ENCODE measurements at regions not wholly inside any gene's neighbourhood (a gene's known extent, or its start where the extent isn't known, plus 50 kb on each side); places are given as distances from the start of the nearest gene placed in this dataset.

- TF ChIP-seq, protein P1, sequence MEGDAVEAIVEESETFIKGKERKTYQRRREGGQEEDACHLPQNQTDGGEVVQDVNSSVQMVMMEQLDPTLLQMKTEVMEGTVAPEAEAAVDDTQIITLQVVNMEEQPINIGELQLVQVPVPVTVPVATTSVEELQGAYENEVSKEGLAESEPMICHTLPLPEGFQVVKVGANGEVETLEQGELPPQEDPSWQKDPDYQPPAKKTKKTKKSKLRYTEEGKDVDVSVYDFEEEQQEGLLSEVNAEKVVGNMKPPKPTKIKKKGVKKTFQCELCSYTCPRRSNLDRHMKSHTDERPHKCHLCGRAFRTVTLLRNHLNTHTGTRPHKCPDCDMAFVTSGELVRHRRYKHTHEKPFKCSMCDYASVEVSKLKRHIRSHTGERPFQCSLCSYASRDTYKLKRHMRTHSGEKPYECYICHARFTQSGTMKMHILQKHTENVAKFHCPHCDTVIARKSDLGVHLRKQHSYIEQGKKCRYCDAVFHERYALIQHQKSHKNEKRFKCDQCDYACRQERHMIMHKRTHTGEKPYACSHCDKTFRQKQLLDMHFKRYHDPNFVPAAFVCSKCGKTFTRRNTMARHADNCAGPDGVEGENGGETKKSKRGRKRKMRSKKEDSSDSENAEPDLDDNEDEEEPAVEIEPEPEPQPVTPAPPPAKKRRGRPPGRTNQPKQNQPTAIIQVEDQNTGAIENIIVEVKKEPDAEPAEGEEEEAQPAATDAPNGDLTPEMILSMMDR (conservative IDR thresholded peaks at IDR 0.05; ENCODE audit: low read length): no peak
- TF ChIP-seq EZH2phosphoT487 (IDR thresholded peaks at IDR 0.05; ENCODE audit: borderline replicate concordance): no peak
These were observed 171.2 kb downstream of the CMPK2 start for GRCh38 chr2:6694555-6694954.

Data from Loucy (cell line).